Fibroblast of peridontal ligament (primary cell): ENCODE measurements at regions not wholly inside any gene's neighbourhood (a gene's known extent, or its start where the extent isn't known, plus 50 kb on each side); places are given as distances from the start of the nearest gene placed in this dataset.

Experiments
- DNase-seq: peaks from one replicate; pipeline ENCODE4 v3.0.0-alpha.2; 2010; ENCODE audit errors: extremely low read depth

- no peak for DNase-seq
Measured at GRCh38 chr6:164469276-164469949, 840.0 kb downstream of the C6orf118 start.

- no peak for DNase-seq
Measured at GRCh38 chr6:164455835-164456234, 853.6 kb downstream of the C6orf118 start.

- DNase-seq, result no peak
Measured at GRCh38 chr6:164453835-164454234, 855.6 kb downstream of the C6orf118 start.

- no peak for DNase-seq
Measured at GRCh38 chr6:164442572-164442971, 866.8 kb downstream of the C6orf118 start.

- no peak for DNase-seq
Measured at GRCh38 chr6:164439331-164439730, 870.1 kb downstream of the C6orf118 start.

GRCh38 chr6:164436976-164437375, 872.4 kb downstream of the C6orf118 start:
- DNase-seq, result no peak

- DNase-seq, result no peak
Measured at GRCh38 chr6:164427728-164428402, 881.5 kb downstream of the C6orf118 start.

GRCh38 chr6:164424489-164424888, 884.9 kb downstream of the C6orf118 start:
- no peak for DNase-seq

GRCh38 chr6:164419099-164419498, 890.3 kb downstream of the C6orf118 start:
- no peak for DNase-seq

- no peak for DNase-seq
Measured at GRCh38 chr6:164418262-164418588, 891.2 kb downstream of the C6orf118 start.

- no peak for DNase-seq
Measured at GRCh38 chr6:164417537-164418261, 891.7 kb downstream of the C6orf118 start.

- no peak for DNase-seq
Measured at GRCh38 chr6:164415832-164416563, 893.4 kb downstream of the C6orf118 start.

- no peak for DNase-seq
Measured at GRCh38 chr6:164414695-164415094, 894.7 kb downstream of the C6orf118 start.

GRCh38 chr6:164412566-164412965, 896.8 kb downstream of the C6orf118 start:
- no peak for DNase-seq

GRCh38 chr6:164410017-164410416, 899.4 kb downstream of the C6orf118 start:
- DNase-seq, result no peak

- no peak for DNase-seq
Measured at GRCh38 chr6:164409309-164410009, 899.9 kb downstream of the C6orf118 start.

GRCh38 chr6:164408868-164409267, 900.5 kb downstream of the C6orf118 start:
- no peak for DNase-seq

GRCh38 chr6:164404812-164405488, 904.5 kb downstream of the C6orf118 start:
- no peak for DNase-seq

GRCh38 chr6:164401871-164402270, 907.5 kb downstream of the C6orf118 start:
- no peak for DNase-seq

- DNase-seq, result no peak
Measured at GRCh38 chr6:164398647-164399046, 910.8 kb downstream of the C6orf118 start.
